Mucosa of rectum (tissue), 2 donors: ENCODE measurements at regions not wholly inside any gene's neighbourhood (a gene's known extent, or its start where the extent isn't known, plus 50 kb on each side); places are given as distances from the start of the nearest gene placed in this dataset.
"Not testable (repeated sequence)": the region's sequence is repeated elsewhere in the genome, so short reads cannot be mapped to it uniquely, and the experiment has no call there.

Experiments
- H3K27ac ChIP-seq, 2 donors: one replicate each; pipeline ENCODE4 v1.7.0; 2013; ENCODE audit warnings: inconsistent platforms in 2 of 2, low read depth in 2 of 2, low read length in 2 of 2
- H3K27me3 ChIP-seq, 2 donors: one replicate each; pipeline ENCODE4 v1.7.0; 2013; ENCODE audit warnings: low read length in 2 of 2; ENCODE audit not compliant: control insufficient read depth in 2 of 2, insufficient read depth in 2 of 2
- H3K36me3 ChIP-seq, 2 donors: one replicate each; pipeline ENCODE4 v1.7.0; 2013; ENCODE audit warnings: low read length in 2 of 2; ENCODE audit not compliant: control insufficient read depth in 2 of 2, insufficient read depth in 2 of 2
- H3K4me1 ChIP-seq, 2 donors: one replicate each; pipeline ENCODE4 v1.7.0; 2013; ENCODE audit warnings: low read length in 2 of 2, mild to moderate bottlenecking in 1 of 2; ENCODE audit not compliant: control insufficient read depth in 2 of 2, insufficient read depth in 2 of 2
- H3K4me3 ChIP-seq, 2 donors: one replicate each; pipeline ENCODE4 v1.7.0; 2013; ENCODE audit warnings: low read length in 2 of 2
- H3K9ac ChIP-seq, 2 donors: one replicate each; pipeline ENCODE4 v1.7.0; 2013; ENCODE audit warnings: low read length in 2 of 2, low read depth in 1 of 2, mild to moderate bottlenecking in 1 of 2
- H3K9me3 ChIP-seq, 2 donors: one replicate each; pipeline ENCODE4 v1.7.0; 2013; ENCODE audit warnings: low read length in 2 of 2; ENCODE audit not compliant: control insufficient read depth in 2 of 2
- donor health status: healthy.
- donor health status: Normal muscosa, but diverticular disease.

DNA sequence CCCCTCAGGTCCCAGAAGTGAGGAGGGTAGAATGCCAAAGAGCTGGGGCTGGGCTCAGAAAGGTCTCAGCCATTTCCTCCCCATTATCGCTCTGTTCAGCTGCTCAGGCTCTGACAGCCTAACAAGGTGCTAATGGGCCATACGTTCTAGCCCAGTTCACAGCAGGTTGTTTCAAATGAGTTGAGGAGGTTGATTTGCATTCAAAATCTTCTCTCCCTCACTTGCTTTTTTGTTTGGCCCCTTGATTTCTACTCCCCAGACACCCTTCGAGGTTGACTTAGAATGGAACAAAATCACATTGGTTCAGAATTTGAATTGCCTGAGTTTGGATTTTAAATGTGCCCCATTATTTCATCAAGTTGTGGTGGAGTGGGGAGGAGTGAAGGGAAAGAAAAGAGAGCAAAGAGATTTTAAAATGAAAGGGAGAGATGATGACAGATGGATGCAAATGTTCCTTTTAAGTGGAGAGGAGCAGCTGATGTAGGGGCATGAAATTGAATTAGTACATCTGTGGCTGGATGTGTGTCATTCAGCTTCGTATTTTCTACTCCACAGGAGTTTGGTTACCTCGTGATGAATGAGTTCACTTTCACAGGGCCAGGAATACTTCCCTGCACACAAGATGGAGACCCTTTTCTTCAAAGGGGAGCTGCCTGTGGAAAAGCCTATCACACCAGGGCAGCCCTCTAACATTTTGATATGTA is 425.8 kb upstream of the CAMK1G start:
- no peak overlapping the region for H3K27ac ChIP-seq
- no peak overlapping the region for H3K9ac ChIP-seq
- no peak overlapping the region for H3K4me3 ChIP-seq
- H3K27me3 ChIP-seq: no peaks in the 10 kb centered on the region
- no peaks in the 10 kb centered on the region for H3K36me3 ChIP-seq
- H3K4me1 ChIP-seq: no peaks in the 10 kb centered on the region
- no peaks in the 10 kb centered on the region for H3K9me3 ChIP-seq

DNA sequence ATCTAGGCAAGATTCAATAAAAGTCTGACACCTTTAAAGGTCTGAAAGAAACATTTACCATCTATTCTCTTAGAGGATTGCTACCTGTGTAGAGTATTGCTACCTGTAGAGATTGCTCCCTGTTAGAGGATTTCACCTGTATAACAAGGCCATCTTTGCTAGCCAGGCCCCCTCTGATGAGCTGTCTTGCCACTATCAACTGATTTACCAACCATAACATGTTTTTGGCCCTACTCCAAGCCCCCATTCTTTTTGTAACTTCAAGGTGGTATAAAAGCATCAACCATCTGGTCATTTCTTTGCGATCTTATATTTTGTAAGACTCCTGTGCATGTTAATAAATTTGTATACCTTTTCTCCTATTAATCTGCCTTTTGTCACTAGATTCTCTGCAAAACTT is 424.7 kb upstream of the CAMK1G start:
- no peaks in the 10 kb centered on the region for H3K27me3 ChIP-seq
- H3K27ac ChIP-seq: no peak overlapping the region
- no peaks in the 10 kb centered on the region for H3K9me3 ChIP-seq
- H3K36me3 ChIP-seq: no peaks in the 10 kb centered on the region
- no peaks in the 10 kb centered on the region for H3K4me1 ChIP-seq
- H3K9ac ChIP-seq: no peak overlapping the region
- H3K4me3 ChIP-seq: no peak overlapping the region

DNA sequence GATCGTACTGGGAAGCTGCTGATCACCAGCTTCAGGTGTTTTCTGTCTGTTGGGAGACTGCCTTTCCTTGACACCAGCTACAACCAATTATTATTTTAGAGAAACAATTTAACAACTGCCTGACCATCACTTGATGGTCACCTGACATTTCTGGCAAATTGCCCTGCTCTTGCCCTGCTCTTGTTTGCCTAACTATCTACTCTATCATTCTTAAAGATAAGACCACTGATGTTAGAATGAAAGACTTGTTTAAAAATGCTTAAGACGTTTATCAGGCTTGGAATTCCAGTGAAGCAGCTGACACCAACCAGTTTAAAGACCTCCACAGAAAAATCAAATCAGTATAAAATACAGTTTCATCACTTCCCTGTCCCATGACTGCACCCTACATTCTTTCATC is 423.3 kb upstream of the CAMK1G start:
- no peaks in the 10 kb centered on the region for H3K9me3 ChIP-seq
- H3K27ac ChIP-seq: no peak overlapping the region
- H3K27me3 ChIP-seq: no peaks in the 10 kb centered on the region
- H3K9ac ChIP-seq: no peak overlapping the region
- no peak overlapping the region for H3K4me3 ChIP-seq
- no peaks in the 10 kb centered on the region for H3K36me3 ChIP-seq
- no peaks in the 10 kb centered on the region for H3K4me1 ChIP-seq

DNA sequence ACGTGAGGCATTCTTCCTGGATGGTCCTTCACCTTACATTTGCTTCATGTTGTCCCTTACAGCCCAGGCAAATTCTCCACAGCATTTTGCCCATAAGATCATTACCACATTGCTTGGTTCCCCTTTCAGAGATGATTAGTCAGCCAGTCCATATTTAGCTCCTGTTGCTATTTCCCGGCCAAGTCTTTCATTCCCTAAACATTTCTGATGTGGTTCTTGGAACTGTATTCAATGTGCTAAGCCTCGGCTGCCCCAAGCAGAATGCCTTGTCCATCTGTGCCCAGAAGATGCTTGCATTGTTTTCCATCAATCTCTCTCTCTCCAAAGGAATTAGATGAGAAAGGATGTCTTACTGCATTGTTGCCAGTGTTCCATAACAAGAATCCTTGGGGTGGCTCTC is 420.9 kb upstream of the CAMK1G start:
- Histone ChIP-seq H3K9me3 (no peaks in the 10 kb centered on the region), H3K4me3 (no peak overlapping the region), H3K27me3 (no peaks in the 10 kb centered on the region), H3K27ac (no peak overlapping the region), H3K4me1 (no peaks in the 10 kb centered on the region), H3K9ac (no peak overlapping the region), H3K36me3 (no peaks in the 10 kb centered on the region)

DNA sequence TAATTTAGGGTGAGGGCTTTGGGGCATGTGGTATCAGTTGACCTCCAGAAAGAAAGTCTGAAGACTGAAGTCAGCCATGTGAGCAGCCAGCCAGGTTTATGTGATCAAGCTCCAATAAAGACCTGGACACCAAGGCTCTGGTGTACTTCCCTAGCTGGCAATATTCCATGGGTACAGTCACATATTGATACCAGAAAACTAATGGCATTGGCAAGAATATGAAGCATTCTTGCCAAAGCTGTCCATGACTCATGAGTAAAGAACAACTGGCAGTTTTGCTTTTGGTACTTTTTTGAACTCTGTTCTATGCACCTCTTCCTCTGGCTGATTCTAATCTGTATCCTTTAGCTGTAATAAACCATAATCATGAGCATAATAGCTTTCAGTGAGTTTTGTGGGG is 415.3 kb upstream of the CAMK1G start:
- no peak overlapping the region for H3K9ac ChIP-seq
- H3K4me3 ChIP-seq: no peak overlapping the region
- no peaks in the 10 kb centered on the region for H3K36me3 ChIP-seq
- H3K4me1 ChIP-seq: no peaks in the 10 kb centered on the region
- no peaks in the 10 kb centered on the region for H3K27me3 ChIP-seq
- H3K27ac ChIP-seq: no peak overlapping the region
- H3K9me3 ChIP-seq: no peaks in the 10 kb centered on the region

DNA sequence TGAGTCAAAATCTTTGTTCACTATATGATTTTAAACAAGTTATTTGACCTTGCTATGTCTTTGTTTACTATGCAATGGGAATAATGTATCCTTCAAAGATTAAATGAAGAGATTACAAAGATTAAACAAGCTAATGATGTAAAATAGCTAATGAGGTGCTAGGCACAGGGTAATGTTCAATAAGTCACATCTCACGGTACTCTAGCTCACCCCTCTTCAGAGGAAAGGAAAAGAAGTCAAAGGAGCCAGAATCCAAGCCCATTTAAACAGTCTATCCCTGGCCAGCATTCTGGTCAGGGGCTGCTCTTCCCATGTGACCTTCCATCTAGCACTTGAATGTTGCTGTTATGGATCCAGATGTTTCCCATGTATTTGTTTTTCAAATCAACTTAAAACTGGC is 412.4 kb upstream of the CAMK1G start:
- no peak overlapping the region for H3K4me3 ChIP-seq
- no peaks in the 10 kb centered on the region for H3K36me3 ChIP-seq
- H3K9ac ChIP-seq: no peak overlapping the region
- H3K27ac ChIP-seq: no peak overlapping the region
- no peaks in the 10 kb centered on the region for H3K27me3 ChIP-seq
- no peaks in the 10 kb centered on the region for H3K4me1 ChIP-seq
- peaks cover 0 to 2% of the 10 kb centered on the region in 2 donors for H3K9me3 ChIP-seq

DNA sequence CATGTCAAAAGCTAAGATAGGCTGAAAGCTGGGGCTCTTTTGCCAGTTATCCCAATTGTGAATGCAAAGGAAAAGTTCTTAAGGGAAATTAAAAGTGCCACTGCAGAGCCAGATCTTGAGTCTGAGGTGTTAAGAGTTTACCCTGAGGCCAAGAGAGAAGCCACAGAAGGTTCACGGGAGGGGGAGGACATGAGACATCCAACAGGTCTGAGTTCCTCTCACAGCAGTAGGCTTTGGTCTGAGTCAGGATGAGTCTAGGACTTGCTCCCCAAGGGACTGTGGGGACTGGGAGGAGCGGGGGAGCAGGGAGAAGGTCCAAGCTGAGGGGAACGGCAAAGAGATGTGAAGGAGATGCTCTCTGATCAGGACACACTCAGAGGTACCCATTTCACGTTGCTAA is 411.2 kb upstream of the CAMK1G start:
- Histone ChIP-seq H3K36me3 (no peaks in the 10 kb centered on the region), H3K9ac (no peak overlapping the region), H3K4me3 (no peak overlapping the region), H3K27ac (no peak overlapping the region), H3K27me3 (no peaks in the 10 kb centered on the region), H3K9me3 (peaks cover 0 to 2% of the 10 kb centered on the region in 2 donors), H3K4me1 (no peaks in the 10 kb centered on the region)

DNA sequence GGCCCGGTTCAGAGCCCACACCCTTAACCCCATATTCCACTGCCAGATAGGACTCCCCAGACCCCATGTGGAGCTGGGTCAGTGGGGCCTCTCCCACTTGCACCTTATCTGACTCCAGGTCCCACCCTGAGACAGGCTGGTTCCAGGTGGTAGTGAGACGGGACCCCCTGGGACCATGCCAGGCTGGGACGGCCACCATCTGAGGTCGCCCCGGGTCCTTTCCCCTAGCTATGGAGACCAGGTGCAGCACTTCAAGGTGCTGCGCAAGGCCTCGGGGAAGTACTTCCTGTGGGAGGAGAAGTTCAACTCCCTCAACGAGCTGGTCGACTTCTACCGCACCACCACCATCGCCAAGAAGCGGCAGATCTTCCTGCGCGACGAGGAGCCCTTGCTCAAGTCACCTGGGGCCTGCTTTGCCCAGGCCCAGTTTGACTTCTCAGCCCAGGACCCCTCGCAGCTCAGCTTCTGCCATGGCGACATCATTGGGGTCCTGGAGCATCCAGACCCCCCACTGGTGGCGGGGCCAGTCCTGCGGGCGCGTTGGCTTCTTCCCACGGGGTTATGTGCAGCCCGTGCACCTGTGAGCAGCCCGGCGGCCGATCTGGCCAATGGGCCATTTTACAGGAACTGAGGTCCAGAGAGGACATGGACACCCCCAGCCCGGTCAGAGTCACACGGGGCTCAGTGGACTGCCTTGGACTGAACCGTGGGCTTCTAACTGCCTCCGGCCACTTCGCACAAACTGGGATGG is 410.5 kb upstream of the CAMK1G start:
- H3K4me3 ChIP-seq, H3K9me3 ChIP-seq, H3K36me3 ChIP-seq, H3K9ac ChIP-seq, H3K4me1 ChIP-seq, H3K27ac ChIP-seq, H3K27me3 ChIP-seq: not testable (repeated sequence)

DNA sequence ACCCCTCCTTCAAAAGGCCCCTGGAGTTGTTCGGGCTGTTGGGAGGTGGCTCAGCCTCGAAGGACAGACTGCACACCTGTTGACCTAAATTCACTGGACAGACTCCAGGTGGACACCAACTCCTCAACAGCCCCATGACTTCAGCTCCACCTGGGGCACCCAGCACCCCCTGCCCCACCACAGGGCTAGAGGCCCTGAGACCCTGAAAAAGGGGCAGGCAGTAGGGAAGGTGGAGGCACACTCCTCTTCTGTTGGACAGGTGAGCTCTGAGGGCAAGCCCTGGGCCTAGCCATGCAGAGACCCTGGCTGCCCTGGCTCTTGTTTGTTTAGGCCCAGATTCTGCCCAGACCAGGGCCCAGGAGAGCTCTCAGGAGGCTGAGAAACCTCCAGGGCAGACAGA is 409.7 kb upstream of the CAMK1G start:
- H3K36me3 ChIP-seq, H3K9me3 ChIP-seq, H3K9ac ChIP-seq, H3K4me1 ChIP-seq, H3K27me3 ChIP-seq, H3K4me3 ChIP-seq, H3K27ac ChIP-seq: not testable (repeated sequence)

DNA sequence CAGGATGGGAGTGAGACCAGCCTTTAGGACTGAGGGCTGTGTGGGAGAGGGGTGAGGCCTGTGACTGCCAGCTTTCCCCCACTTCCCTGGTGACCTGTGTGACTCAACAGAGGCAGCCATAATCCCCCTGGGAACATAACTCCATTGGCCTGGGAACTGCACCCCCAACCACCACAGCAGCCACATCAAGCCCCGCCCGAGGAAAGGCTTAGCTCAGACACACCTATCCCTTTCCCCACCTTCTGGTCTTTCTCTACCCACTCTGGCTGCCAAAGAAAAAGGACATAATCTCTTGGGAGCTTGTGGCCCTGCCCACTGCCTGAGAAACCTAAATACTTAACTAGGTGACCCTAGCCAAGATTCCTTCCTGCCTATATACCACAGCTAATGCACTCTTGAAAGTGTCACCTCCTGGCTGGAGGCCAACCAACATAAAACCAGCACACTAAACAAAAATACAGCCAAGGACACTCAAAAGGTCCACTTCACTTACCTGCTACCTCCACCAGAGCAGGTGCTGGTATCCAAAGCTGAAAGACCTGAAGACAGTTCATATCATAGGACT is 406.6 kb upstream of the CAMK1G start:
- Histone ChIP-seq H3K27ac (no peak overlapping the region), H3K9me3 (peaks cover 0 to 2% of the 10 kb centered on the region in 2 donors), H3K36me3 (no peaks in the 10 kb centered on the region), H3K27me3 (no peaks in the 10 kb centered on the region), H3K4me3 (no peak overlapping the region), H3K4me1 (no peaks in the 10 kb centered on the region), H3K9ac (no peak overlapping the region)
